Mesenchymal stem cell (in vitro differentiated cells and primary cell): ENCODE measurements at regions not wholly inside any gene's neighbourhood (a gene's known extent, or its start where the extent isn't known, plus 50 kb on each side); places are given as distances from the start of the nearest gene placed in this dataset.

Experiments
- DNase-seq: peaks from one replicate; pipeline ENCODE4 v3.0.0-alpha.2; 2013
- H2AFZ ChIP-seq: one replicate; pipeline ENCODE4 v1.6.1; 2013; ENCODE audit warnings: low read depth, mild to moderate bottlenecking, control low read depth, inconsistent platforms, low read length, moderate library complexity
- H2AK5ac ChIP-seq: 2 replicates; pipeline ENCODE4 v1.6.1; 2013; ENCODE audit warnings: low read length, moderate library complexity, mild to moderate bottlenecking, inconsistent platforms; ENCODE audit not compliant: severe bottlenecking
- H2BK120ac ChIP-seq: one replicate; pipeline ENCODE4 v1.6.1; 2013; ENCODE audit warnings: low read depth, mild to moderate bottlenecking, inconsistent platforms, low read length, moderate library complexity
- H2BK12ac ChIP-seq, 2 experiments: one replicate each; pipeline ENCODE4 v1.6.1; 2013; ENCODE audit warnings: inconsistent platforms in 2 of 2, low read length in 2 of 2, mild to moderate bottlenecking in 2 of 2, moderate library complexity in 2 of 2, control low read depth in 1 of 2
- H2BK15ac ChIP-seq: one replicate; pipeline ENCODE4 v1.6.1; 2013; ENCODE audit warnings: mild to moderate bottlenecking, low read depth, inconsistent platforms; ENCODE audit not compliant: poor library complexity, severe bottlenecking
- H2BK5ac ChIP-seq: 2 replicates; pipeline ENCODE4 v1.6.1; 2013; ENCODE audit warnings: low read depth, mild to moderate bottlenecking, low read length, control low read depth, inconsistent platforms; ENCODE audit not compliant: poor library complexity, severe bottlenecking
- H3K14ac ChIP-seq, 2 experiments: one replicate each; pipeline ENCODE4 v1.6.1; 2013; ENCODE audit warnings: inconsistent platforms in 2 of 2, low read length in 2 of 2, control low read depth in 1 of 2, mild to moderate bottlenecking in 1 of 2, moderate library complexity in 1 of 2
- H3K18ac ChIP-seq, 2 experiments: one replicate each; pipeline ENCODE4 v1.6.1; 2013; ENCODE audit warnings: inconsistent platforms in 2 of 2, low read length in 2 of 2, control low read depth in 1 of 2, low read depth in 1 of 2, mild to moderate bottlenecking in 1 of 2
- H3K23ac ChIP-seq, 2 experiments: one replicate each; pipeline ENCODE4 v1.6.1; 2013; ENCODE audit warnings: inconsistent platforms in 2 of 2, low read length in 2 of 2, mild to moderate bottlenecking in 2 of 2, moderate library complexity in 2 of 2, control low read depth in 1 of 2
- H3K27ac ChIP-seq: 2 replicates; pipeline ENCODE4 v1.5.1; 2013; ENCODE audit warnings: mild to moderate bottlenecking, moderate library complexity, low read length, control low read depth, inconsistent platforms; ENCODE audit not compliant: poor library complexity, severe bottlenecking
- H3K27me3 ChIP-seq, 2 experiments: 2 replicates each; pipeline versions ENCODE4 v1.6.1 to v1.7.0; 2013; ENCODE audit warnings: low read length in 2 of 2, mild to moderate bottlenecking in 2 of 2, moderate library complexity in 2 of 2, control low read depth in 1 of 2, inconsistent platforms in 1 of 2; ENCODE audit not compliant: control insufficient read depth in 1 of 2, insufficient read depth in 1 of 2
- H3K36me3 ChIP-seq, 2 experiments: 2 replicates each; pipeline versions ENCODE4 v1.6.1 to v1.7.0; 2013; ENCODE audit warnings: low read length in 2 of 2, control low read depth in 1 of 2, inconsistent platforms in 1 of 2, low read depth in 1 of 2, mild to moderate bottlenecking in 1 of 2; ENCODE audit not compliant: insufficient read depth in 2 of 2, control insufficient read depth in 1 of 2
- H3K4ac ChIP-seq, 2 experiments: one replicate each; pipeline ENCODE4 v1.6.1; 2013; ENCODE audit warnings: inconsistent platforms in 2 of 2, low read length in 2 of 2, mild to moderate bottlenecking in 2 of 2, moderate library complexity in 2 of 2, control low read depth in 1 of 2, low read depth in 1 of 2
- H3K4me1 ChIP-seq: 2 replicates; pipeline ENCODE4 v1.6.1; 2013; ENCODE audit warnings: low read depth, low read length, control low read depth; ENCODE audit not compliant: control insufficient read depth, insufficient read depth
- H3K4me2 ChIP-seq: 2 replicates; pipeline ENCODE4 v1.6.1; 2013; ENCODE audit warnings: low read length, mild to moderate bottlenecking, inconsistent platforms; ENCODE audit not compliant: poor library complexity, severe bottlenecking
- H3K4me3 ChIP-seq, 2 experiments: 2 replicates each; pipeline versions ENCODE4 v1.5.1 to v1.7.0; 2013; ENCODE audit warnings: low read length in 2 of 2, mild to moderate bottlenecking in 2 of 2, control low read depth in 1 of 2, low read depth in 1 of 2; ENCODE audit not compliant: insufficient read depth in 1 of 2
- H3K79me1 ChIP-seq: replicated peaks from 2 replicates; pipeline ENCODE4 v1.6.1; 2013; ENCODE audit warnings: mild to moderate bottlenecking, control low read depth, low read length, inconsistent platforms; ENCODE audit not compliant: poor library complexity, severe bottlenecking
- H3K9ac ChIP-seq: 2 replicates; pipeline ENCODE4 v1.7.0; 2013; ENCODE audit warnings: mild to moderate bottlenecking, low read length, moderate library complexity
- H3K9me3 ChIP-seq: 2 replicates; pipeline ENCODE4 v1.7.0; 2013; ENCODE audit warnings: mild to moderate bottlenecking, low read length; ENCODE audit not compliant: control insufficient read depth
- H4K8ac ChIP-seq: one replicate; pipeline ENCODE4 v1.6.1; 2013; ENCODE audit warnings: inconsistent platforms, mild to moderate bottlenecking, low read length, moderate library complexity
- H4K91ac ChIP-seq: one replicate; pipeline ENCODE4 v1.6.1; 2013; ENCODE audit warnings: mild to moderate bottlenecking, low read length, inconsistent platforms
- WGBS: methylation state at CpG from one replicate; pipeline ENCODE4 v1.1.7; 2013; ENCODE audit warnings: mixed read lengths; 5-methylcytosine and 5-hydroxymethylcytosine counted together

GRCh38 chr6:6402006-6402405, 81.5 kb upstream of the F13A1 start:
- no peak overlapping the region for H2BK5ac ChIP-seq
- H2AFZ ChIP-seq = no peak overlapping the region
- no peak overlapping the region for H3K9ac ChIP-seq
- H3K4ac ChIP-seq = no peak overlapping the region
- no peak overlapping the region for H4K91ac ChIP-seq
- no peaks in the 10 kb centered on the region for H3K4me1 ChIP-seq
- no peak overlapping the region for H3K4me2 ChIP-seq
- WGBS = 50% methylated on average over 2 of the region's 2 CpGs
- no peak overlapping the region for H3K18ac ChIP-seq
- H2BK120ac ChIP-seq = no peak overlapping the region
- no peak overlapping the region for H3K14ac ChIP-seq
- H2AK5ac ChIP-seq = no peak overlapping the region
- H3K27me3 ChIP-seq = peaks cover 0 to 7% of the 10 kb centered on the region in 2 experiments
- H2BK12ac ChIP-seq = no peak overlapping the region
- no peak overlapping the region for H4K8ac ChIP-seq
- H3K9me3 ChIP-seq = no peaks in the 10 kb centered on the region
- no peaks in the 10 kb centered on the region for H3K79me1 ChIP-seq
- no peak overlapping the region for H3K4me3 ChIP-seq
- no peak for DNase-seq
- no peak overlapping the region for H3K27ac ChIP-seq
- no peaks in the 10 kb centered on the region for H3K36me3 ChIP-seq
- H3K23ac ChIP-seq = no peak overlapping the region
- no peak overlapping the region for H2BK15ac ChIP-seq

DNA sequence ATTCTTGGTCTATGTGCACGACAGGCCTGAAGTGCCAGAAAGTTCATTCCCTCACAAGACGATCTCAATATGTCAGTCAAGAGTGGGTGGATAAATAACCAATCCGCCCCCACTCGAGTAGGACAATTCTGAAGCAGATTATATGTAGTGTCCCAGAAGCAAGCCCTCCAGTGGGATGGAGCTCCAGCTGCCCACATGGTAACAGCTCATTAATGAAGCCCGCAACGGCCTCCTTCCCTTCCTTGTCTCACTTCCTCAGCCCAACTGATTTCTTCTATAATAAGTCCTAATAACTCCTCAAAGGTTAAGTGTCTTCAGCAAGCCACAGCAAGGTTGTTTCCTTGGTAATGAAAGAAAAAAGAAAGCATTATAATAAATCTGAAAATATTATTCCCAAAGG, 82.1 kb upstream of the F13A1 start:
- Histone ChIP-seq H3K27me3 (peaks cover 0 to 5% of the 10 kb centered on the region in 2 experiments), H2AK5ac (no peak overlapping the region), H3K27ac (no peak overlapping the region), H3K4ac (no peak overlapping the region), H4K91ac (no peak overlapping the region), H3K23ac (no peak overlapping the region), H2BK15ac (no peak overlapping the region), H3K4me2 (no peak overlapping the region), H4K8ac (no peak overlapping the region), H2BK120ac (no peak overlapping the region), H2BK5ac (no peak overlapping the region), H3K14ac (no peak overlapping the region), H3K4me1 (no peaks in the 10 kb centered on the region), H3K9me3 (no peaks in the 10 kb centered on the region), H2BK12ac (no peak overlapping the region), H3K79me1 (no peaks in the 10 kb centered on the region), H3K9ac (no peak overlapping the region), H2AFZ (no peak overlapping the region), H3K36me3 (no peaks in the 10 kb centered on the region), H3K18ac (no peak overlapping the region), H3K4me3 (no peak overlapping the region)
- no peak for DNase-seq
- WGBS = 82% methylated on average over 6 of the region's 6 CpGs

DNA sequence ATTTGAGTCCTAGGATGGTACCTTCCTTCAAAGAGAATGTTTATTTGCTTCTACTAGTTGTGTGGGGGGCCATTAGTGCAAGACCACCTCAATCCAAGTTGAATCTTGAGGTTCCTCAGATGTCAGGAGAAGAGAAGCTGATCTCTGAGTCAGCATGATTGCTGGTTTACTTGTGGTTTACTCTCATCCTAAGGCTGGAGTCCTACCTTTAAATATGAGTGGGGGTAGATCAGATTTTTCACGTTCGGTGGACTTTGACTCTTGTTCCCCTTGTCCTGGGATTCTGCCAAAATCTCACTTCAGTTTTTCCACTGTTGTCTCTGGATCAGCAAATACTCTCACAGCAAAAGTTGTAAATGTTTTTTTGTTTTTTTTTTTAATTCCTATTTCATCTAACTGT, 84.6 kb upstream of the F13A1 start:
- Histone ChIP-seq H3K14ac (no peak overlapping the region), H4K91ac (no peak overlapping the region), H3K18ac (no peak overlapping the region), H2BK120ac (no peak overlapping the region), H3K4me1 (no peaks in the 10 kb centered on the region), H3K27me3 (no peaks in the 10 kb centered on the region), H2BK5ac (no peak overlapping the region), H3K36me3 (no peaks in the 10 kb centered on the region), H3K9ac (no peak overlapping the region), H3K4me3 (no peak overlapping the region), H3K4me2 (no peak overlapping the region), H4K8ac (no peak overlapping the region), H3K79me1 (no peaks in the 10 kb centered on the region), H2BK15ac (no peak overlapping the region), H3K23ac (no peak overlapping the region), H3K9me3 (no peaks in the 10 kb centered on the region), H3K4ac (no peak overlapping the region), H2BK12ac (no peak overlapping the region), H2AK5ac (no peak overlapping the region), H2AFZ (no peak overlapping the region), H3K27ac (no peak overlapping the region)
- 75% methylated on average over 2 of the region's 2 CpGs for WGBS
- no peak for DNase-seq

GRCh38 chr6:6405997-6406714, 85.7 kb upstream of the F13A1 start:
- Histone ChIP-seq H3K14ac (no peak overlapping the region), H3K4me2 (no peak overlapping the region), H4K91ac (no peak overlapping the region), H3K4ac (no peak overlapping the region), H3K4me3 (no peak overlapping the region), H3K18ac (no peak overlapping the region), H2BK15ac (no peak overlapping the region), H2BK12ac (no peak overlapping the region), H3K23ac (no peak overlapping the region), H4K8ac (no peak overlapping the region), H2AFZ (no peak overlapping the region), H3K9me3 (no peaks in the 10 kb centered on the region), H3K36me3 (no peaks in the 10 kb centered on the region), H3K4me1 (no peaks in the 10 kb centered on the region), H3K27ac (no peak overlapping the region), H2BK5ac (no peak overlapping the region), H2BK120ac (no peak overlapping the region), H2AK5ac (no peak overlapping the region), H3K79me1 (no peaks in the 10 kb centered on the region), H3K27me3 (no peaks in the 10 kb centered on the region), H3K9ac (peak overlapping the region; percentile 85)
- 100% methylated on average over 1 of the region's 1 CpG for WGBS
- DNase-seq = no peak
